ENCODE measurements at regions not wholly inside any gene's neighbourhood (a gene's known extent, or its start where the extent isn't known, plus 50 kb on each side); places are given as distances from the start of the nearest gene placed in this dataset.

- H3K4me3 ChIP-seq (ENCODE audit: low read depth, low read length): no peak overlapping the region
- no peak overlapping the region for H3K27ac ChIP-seq (ENCODE audit: low read depth, low read length)
- H3K9me3 ChIP-seq (ENCODE audit: control insufficient read depth, insufficient read depth, low read length): no peaks in the 10 kb centered on the region
- DNase-seq (ENCODE audit: low read depth in 4 of 6, low spot score in 6 of 6): peak in 1 of 6 donors; percentile 69
- H3K27me3 ChIP-seq (ENCODE audit: control insufficient read depth, insufficient read depth, low read length): no peaks in the 10 kb centered on the region
- no peaks in the 10 kb centered on the region for H3K36me3 ChIP-seq (ENCODE audit: control insufficient read depth, insufficient read depth, low read length)
- WGBS (ENCODE audit: insufficient coverage): no CpG with 5 or more reads among the region's 4 CpGs
- H3K4me1 ChIP-seq (ENCODE audit: control insufficient read depth, insufficient read depth, low read length): no peaks in the 10 kb centered on the region
These were observed 223.7 kb upstream of the GRAMD2B start for GRCh38 chr5:126199467-126199866.

- no CpG with 5 or more reads among the region's 4 CpGs for WGBS (ENCODE audit: insufficient coverage)
- no peak for DNase-seq (ENCODE audit: low read depth in 4 of 6, low spot score in 6 of 6)
- Histone ChIP-seq H3K9me3 (ENCODE audit: control insufficient read depth, insufficient read depth, low read length) (peaks cover 1% of the 10 kb centered on the region), H3K27me3 (ENCODE audit: control insufficient read depth, insufficient read depth, low read length) (no peaks in the 10 kb centered on the region), H3K4me3 (ENCODE audit: low read depth, low read length) (no peak overlapping the region), H3K36me3 (ENCODE audit: control insufficient read depth, insufficient read depth, low read length) (no peaks in the 10 kb centered on the region), H3K4me1 (ENCODE audit: control insufficient read depth, insufficient read depth, low read length) (no peaks in the 10 kb centered on the region), H3K27ac (ENCODE audit: low read depth, low read length) (no peak overlapping the region)
These were observed 214.5 kb upstream of the GRAMD2B start for GRCh38 chr5:126208691-126209090.

GRCh38 chr5:126210955-126211354 lies 212.3 kb upstream of the GRAMD2B start:
- no peak for DNase-seq (ENCODE audit: low read depth in 4 of 6, low spot score in 6 of 6)
- H3K4me1 ChIP-seq (ENCODE audit: control insufficient read depth, insufficient read depth, low read length): no peaks in the 10 kb centered on the region
- H3K9me3 ChIP-seq (ENCODE audit: control insufficient read depth, insufficient read depth, low read length): peaks cover 1% of the 10 kb centered on the region
- 85% methylated on average over 5 of the region's 6 CpGs for WGBS (ENCODE audit: insufficient coverage)
- H3K27ac ChIP-seq (ENCODE audit: low read depth, low read length): no peak overlapping the region
- no peak overlapping the region for H3K4me3 ChIP-seq (ENCODE audit: low read depth, low read length)
- H3K27me3 ChIP-seq (ENCODE audit: control insufficient read depth, insufficient read depth, low read length): no peaks in the 10 kb centered on the region
- no peaks in the 10 kb centered on the region for H3K36me3 ChIP-seq (ENCODE audit: control insufficient read depth, insufficient read depth, low read length)

GRCh38 chr5:126219616-126220015 lies 203.6 kb upstream of the GRAMD2B start:
- no peaks in the 10 kb centered on the region for H3K4me1 ChIP-seq (ENCODE audit: control insufficient read depth, insufficient read depth, low read length)
- H3K27me3 ChIP-seq (ENCODE audit: control insufficient read depth, insufficient read depth, low read length): no peaks in the 10 kb centered on the region
- no peak for DNase-seq (ENCODE audit: low read depth in 4 of 6, low spot score in 6 of 6)
- no peak overlapping the region for H3K4me3 ChIP-seq (ENCODE audit: low read depth, low read length)
- peaks cover 2% of the 10 kb centered on the region for H3K36me3 ChIP-seq (ENCODE audit: control insufficient read depth, insufficient read depth, low read length)
- H3K9me3 ChIP-seq (ENCODE audit: control insufficient read depth, insufficient read depth, low read length): peaks cover 3% of the 10 kb centered on the region
- no peak overlapping the region for H3K27ac ChIP-seq (ENCODE audit: low read depth, low read length)

- DNase-seq (ENCODE audit: low read depth in 4 of 6, low spot score in 6 of 6): no peak
- WGBS (ENCODE audit: insufficient coverage): 88% methylated on average over 11 of the region's 11 CpGs
- Histone ChIP-seq H3K36me3 (ENCODE audit: control insufficient read depth, insufficient read depth, low read length) (peaks cover 2% of the 10 kb centered on the region), H3K4me3 (ENCODE audit: low read depth, low read length) (no peak overlapping the region), H3K9me3 (ENCODE audit: control insufficient read depth, insufficient read depth, low read length) (peaks cover 3% of the 10 kb centered on the region), H3K27ac (ENCODE audit: low read depth, low read length) (no peak overlapping the region), H3K4me1 (ENCODE audit: control insufficient read depth, insufficient read depth, low read length) (no peaks in the 10 kb centered on the region), H3K27me3 (ENCODE audit: control insufficient read depth, insufficient read depth, low read length) (no peaks in the 10 kb centered on the region)
These were observed 202.5 kb upstream of the GRAMD2B start for GRCh38 chr5:126220725-126221124.

GRCh38 chr5:126228934-126229333 lies 194.3 kb upstream of the GRAMD2B start:
- 97% methylated on average over 12 of the region's 14 CpGs for WGBS (ENCODE audit: insufficient coverage)
- peaks cover 3% of the 10 kb centered on the region for H3K9me3 ChIP-seq (ENCODE audit: control insufficient read depth, insufficient read depth, low read length)
- H3K4me1 ChIP-seq (ENCODE audit: control insufficient read depth, insufficient read depth, low read length): no peaks in the 10 kb centered on the region
- H3K36me3 ChIP-seq (ENCODE audit: control insufficient read depth, insufficient read depth, low read length): no peaks in the 10 kb centered on the region
- no peak for DNase-seq (ENCODE audit: low read depth in 4 of 6, low spot score in 6 of 6)
- H3K27ac ChIP-seq (ENCODE audit: low read depth, low read length): no peak overlapping the region
- no peaks in the 10 kb centered on the region for H3K27me3 ChIP-seq (ENCODE audit: control insufficient read depth, insufficient read depth, low read length)
- H3K4me3 ChIP-seq (ENCODE audit: low read depth, low read length): no peak overlapping the region

- Histone ChIP-seq H3K27ac (ENCODE audit: low read depth, low read length) (no peak overlapping the region), H3K27me3 (ENCODE audit: control insufficient read depth, insufficient read depth, low read length) (no peaks in the 10 kb centered on the region), H3K4me1 (ENCODE audit: control insufficient read depth, insufficient read depth, low read length) (no peaks in the 10 kb centered on the region), H3K9me3 (ENCODE audit: control insufficient read depth, insufficient read depth, low read length) (peaks cover 3% of the 10 kb centered on the region), H3K4me3 (ENCODE audit: low read depth, low read length) (no peak overlapping the region), H3K36me3 (ENCODE audit: control insufficient read depth, insufficient read depth, low read length) (no peaks in the 10 kb centered on the region)
- 100% methylated on average over 5 of the region's 5 CpGs for WGBS (ENCODE audit: insufficient coverage)
- no peak for DNase-seq (ENCODE audit: low read depth in 4 of 6, low spot score in 6 of 6)
These were observed 190.0 kb upstream of the GRAMD2B start for GRCh38 chr5:126233256-126233655.

GRCh38 chr5:126234563-126235195 lies 188.5 kb upstream of the GRAMD2B start:
- Histone ChIP-seq H3K4me1 (ENCODE audit: control insufficient read depth, insufficient read depth, low read length) (no peaks in the 10 kb centered on the region), H3K36me3 (ENCODE audit: control insufficient read depth, insufficient read depth, low read length) (no peaks in the 10 kb centered on the region), H3K27ac (ENCODE audit: low read depth, low read length) (no peak overlapping the region), H3K9me3 (ENCODE audit: control insufficient read depth, insufficient read depth, low read length) (no peaks in the 10 kb centered on the region), H3K4me3 (ENCODE audit: low read depth, low read length) (no peak overlapping the region), H3K27me3 (ENCODE audit: control insufficient read depth, insufficient read depth, low read length) (no peaks in the 10 kb centered on the region)
- no CpG with 5 or more reads among the region's 7 CpGs for WGBS (ENCODE audit: insufficient coverage)
- DNase-seq (ENCODE audit: low read depth in 4 of 6, low spot score in 6 of 6): no peak

- Histone ChIP-seq H3K4me1 (ENCODE audit: control insufficient read depth, insufficient read depth, low read length) (no peaks in the 10 kb centered on the region), H3K27me3 (ENCODE audit: control insufficient read depth, insufficient read depth, low read length) (no peaks in the 10 kb centered on the region), H3K36me3 (ENCODE audit: control insufficient read depth, insufficient read depth, low read length) (no peaks in the 10 kb centered on the region), H3K27ac (ENCODE audit: low read depth, low read length) (no peak overlapping the region), H3K4me3 (ENCODE audit: low read depth, low read length) (no peak overlapping the region), H3K9me3 (ENCODE audit: control insufficient read depth, insufficient read depth, low read length) (no peaks in the 10 kb centered on the region)
- WGBS (ENCODE audit: insufficient coverage): 89% methylated on average over 3 of the region's 7 CpGs
- DNase-seq (ENCODE audit: low read depth in 4 of 6, low spot score in 6 of 6): no peak
These were observed 187.6 kb upstream of the GRAMD2B start for GRCh38 chr5:126235628-126236027.

GRCh38 chr5:126236994-126237393 lies 186.2 kb upstream of the GRAMD2B start:
- 100% methylated on average over 2 of the region's 2 CpGs for WGBS (ENCODE audit: insufficient coverage)

More at GRCh38 chr5:126236994-126237393, 186.2 kb upstream of the GRAMD2B start:
- no peaks in the 10 kb centered on the region for H3K4me1 ChIP-seq (ENCODE audit: control insufficient read depth, insufficient read depth, low read length)
- no peak overlapping the region for H3K27ac ChIP-seq (ENCODE audit: low read depth, low read length)
- H3K4me3 ChIP-seq (ENCODE audit: low read depth, low read length): no peak overlapping the region
- no peaks in the 10 kb centered on the region for H3K36me3 ChIP-seq (ENCODE audit: control insufficient read depth, insufficient read depth, low read length)
- no peaks in the 10 kb centered on the region for H3K9me3 ChIP-seq (ENCODE audit: control insufficient read depth, insufficient read depth, low read length)
- no peaks in the 10 kb centered on the region for H3K27me3 ChIP-seq (ENCODE audit: control insufficient read depth, insufficient read depth, low read length)
- no peak for DNase-seq (ENCODE audit: low read depth in 4 of 6, low spot score in 6 of 6)
